ENCODE measurements at regions not wholly inside any gene's neighbourhood (a gene's known extent, or its start where the extent isn't known, plus 50 kb on each side); places are given as distances from the start of the nearest gene placed in this dataset.

DNA sequence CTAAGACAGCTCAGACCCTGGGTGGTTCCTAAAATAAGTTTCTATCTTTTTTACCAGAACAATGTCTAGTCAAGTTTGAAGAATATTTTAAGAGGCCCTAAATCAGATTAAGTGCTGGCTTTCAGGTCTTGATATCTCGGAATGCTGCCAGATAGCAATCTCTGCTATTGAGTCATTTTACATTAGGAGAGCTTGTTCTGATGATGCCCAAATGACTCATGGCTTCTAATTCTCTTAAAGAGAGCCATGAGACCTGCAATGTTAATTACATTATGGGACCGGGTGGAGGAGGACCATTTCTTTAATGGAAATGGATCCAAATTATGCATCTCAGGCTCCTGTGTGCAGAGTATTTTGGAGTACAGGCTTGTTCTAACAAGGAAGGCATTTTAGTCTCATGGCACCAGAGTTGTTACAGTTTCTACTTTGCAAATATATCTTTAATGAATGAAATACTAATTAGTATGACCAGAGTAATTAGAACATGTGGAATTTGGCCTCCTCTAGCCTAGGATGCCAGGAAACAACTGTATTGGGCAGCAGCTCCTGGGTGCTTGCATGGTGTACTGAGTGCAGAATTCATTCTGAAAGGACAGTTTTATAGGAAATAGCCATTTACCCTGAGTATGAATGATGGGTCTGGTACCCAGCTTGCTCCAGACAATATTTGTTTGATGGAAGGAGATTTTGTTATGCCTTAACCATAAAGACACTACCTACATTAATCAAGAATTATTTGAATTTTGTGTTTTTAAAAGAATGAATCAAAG, 94.0 kb upstream of the SULT1C3 start:
- DNase-seq, result no peak

DNA sequence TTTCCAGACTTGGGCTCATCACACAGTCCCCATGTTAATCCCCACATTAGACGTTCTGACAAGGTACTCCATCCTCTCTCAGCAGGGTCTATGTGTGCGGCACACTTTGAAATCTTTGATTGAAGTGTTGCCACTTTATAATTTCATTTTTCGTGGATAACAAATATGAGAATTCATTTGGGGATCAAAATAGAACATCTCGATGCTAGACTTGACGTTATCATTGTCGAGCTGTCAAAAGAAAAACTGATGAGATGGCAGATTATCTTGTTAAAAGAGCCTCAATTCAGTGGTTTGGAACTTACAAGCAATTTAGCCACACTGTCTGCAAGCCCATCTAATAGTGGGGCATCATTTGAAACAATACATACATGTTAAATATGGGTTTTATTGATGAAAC, 91.2 kb upstream of the SULT1C3 start:
- DNase-seq, result no peak

DNA sequence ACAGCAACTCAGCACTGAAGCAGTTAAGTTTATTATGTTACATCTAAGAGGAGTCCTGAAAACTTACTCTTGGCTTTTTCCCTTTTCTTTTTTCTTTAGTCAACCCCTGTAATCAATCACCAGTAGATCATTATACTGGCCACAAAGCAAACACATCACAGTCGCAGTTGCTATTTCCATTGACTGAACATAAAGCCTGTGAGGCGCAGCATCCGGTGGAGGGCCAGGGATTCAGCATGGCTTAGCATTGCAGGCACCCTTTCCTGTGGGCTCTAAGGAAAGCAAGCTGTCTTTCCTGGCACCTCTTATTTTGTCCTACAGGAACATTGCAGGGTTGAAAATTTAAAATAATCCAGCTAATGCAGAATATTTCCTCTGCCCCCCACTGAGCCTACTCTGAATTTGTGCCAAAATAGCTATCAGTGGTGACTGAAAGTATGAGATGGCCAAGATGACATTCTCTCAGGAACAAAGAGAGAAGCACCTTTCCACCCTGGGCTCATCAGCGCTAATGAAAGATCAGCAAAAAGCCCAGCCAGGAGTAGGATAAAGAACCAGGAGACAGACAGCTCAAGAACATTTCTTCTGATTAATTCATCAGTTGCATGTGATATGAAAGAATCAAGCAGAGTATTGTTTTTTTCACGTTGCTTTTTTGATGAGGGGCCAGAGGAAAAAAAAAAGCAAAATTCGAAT, 85.3 kb upstream of the SULT1C3 start:
- no peak for DNase-seq

DNA sequence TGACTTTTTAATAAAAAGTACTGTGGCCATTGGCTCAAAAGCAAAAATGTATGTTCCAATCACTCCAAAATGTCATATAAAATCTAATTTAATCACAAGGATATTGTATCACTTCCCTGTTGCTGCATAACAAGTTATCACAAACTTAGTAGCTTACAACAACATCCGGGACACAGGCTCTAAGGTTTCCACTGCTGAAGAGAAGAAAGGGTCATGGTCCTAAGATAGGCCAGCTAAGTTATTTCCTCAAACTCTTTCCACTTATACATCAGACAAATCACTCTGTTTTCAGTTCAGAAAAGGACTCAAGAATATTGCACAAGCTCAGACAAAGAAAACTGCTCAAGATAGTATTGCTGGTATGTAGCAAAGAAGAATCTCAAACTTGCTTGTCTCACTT, 78.5 kb upstream of the SULT1C3 start:
- DNase-seq, result no peak

DNA sequence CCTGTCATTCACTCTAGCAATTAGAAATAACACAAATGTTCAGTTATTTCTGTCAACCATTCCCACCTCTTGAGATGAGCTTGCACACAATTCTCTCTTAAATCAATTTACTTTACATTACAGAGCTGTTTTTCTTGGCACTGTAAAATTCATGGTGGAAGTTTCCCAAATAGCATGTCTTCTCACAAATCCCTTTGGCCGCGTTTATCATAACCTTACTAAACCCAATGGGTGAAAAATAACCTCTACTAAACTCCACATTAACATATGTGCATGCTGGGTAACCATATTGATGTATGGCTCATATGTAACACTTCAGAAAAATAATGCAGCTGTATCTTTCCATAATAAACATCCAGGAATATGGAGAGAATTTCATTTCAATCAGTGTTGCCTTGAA, 75.5 kb upstream of the SULT1C3 start:
- DNase-seq, result no peak

DNA sequence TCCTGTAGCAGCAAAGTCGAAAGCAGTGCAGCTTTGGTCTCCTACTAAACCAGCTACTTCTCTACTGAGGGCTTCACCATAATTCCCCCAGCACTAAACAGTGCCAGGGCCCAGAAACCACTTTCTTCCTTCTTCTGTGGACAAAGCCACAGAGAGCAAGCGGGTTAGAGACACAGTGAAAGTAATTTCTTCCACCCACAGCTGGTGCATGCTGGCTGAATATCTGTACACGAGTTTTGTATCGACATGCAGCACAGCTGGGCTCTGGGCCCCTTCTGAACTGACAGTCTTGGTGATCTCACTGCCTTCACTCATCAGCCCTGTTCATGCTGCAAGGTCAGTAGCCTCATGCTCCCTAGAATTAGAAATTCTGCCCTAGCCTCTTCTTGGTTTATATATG, 74.0 kb upstream of the SULT1C3 start:
- DNase-seq, result no peak

DNA sequence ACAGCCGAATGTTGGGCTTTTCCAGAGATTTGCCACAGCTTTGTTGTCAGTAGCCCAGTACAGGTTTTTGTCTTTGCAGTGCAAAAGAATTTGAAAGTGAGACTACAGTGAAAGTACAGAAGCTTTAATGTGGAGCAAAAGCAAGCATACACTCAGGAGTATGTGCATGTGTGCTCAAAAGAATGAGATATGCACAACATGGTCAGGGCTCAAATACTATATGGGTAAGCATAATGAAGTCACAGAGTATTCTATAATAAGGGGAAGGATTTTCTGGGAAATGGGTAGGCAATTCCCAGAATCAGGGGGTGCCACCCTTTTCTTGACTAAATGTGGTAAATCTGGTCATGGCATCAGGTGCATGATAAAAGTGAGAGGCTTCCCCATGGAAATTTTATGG, 72.1 kb upstream of the SULT1C3 start:
- DNase-seq, result no peak

DNA sequence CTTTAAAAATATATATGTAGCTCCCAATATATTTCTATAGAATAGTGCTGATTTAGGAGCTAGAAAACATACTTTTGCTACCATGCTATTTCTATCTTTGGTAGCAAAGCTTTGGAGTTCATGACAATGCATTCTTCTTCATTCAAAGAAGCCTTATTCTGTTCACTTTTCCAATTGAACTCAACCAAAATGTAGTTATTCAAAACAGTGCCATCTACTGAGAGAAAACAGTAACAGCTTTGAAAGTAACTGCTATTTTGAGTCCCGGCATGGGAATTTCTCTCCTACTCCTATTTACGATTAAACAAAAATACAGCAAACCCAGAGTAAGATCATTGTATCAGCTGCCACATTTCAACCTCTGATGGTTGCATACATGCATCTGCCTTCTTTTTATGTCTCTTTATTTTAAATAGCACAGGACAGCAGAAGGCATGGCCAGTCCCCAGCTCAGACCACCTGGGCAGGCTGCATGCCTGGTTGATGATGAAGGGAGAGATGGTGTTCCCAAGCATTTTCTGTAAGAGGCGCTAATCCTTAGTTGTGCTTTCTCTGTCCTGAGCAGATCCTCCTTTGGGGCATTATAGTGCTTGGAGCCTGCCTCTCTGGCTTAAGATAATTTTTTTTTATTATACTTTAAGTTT, 69.7 kb upstream of the SULT1C3 start:
- peak; percentile 5 for DNase-seq

DNA sequence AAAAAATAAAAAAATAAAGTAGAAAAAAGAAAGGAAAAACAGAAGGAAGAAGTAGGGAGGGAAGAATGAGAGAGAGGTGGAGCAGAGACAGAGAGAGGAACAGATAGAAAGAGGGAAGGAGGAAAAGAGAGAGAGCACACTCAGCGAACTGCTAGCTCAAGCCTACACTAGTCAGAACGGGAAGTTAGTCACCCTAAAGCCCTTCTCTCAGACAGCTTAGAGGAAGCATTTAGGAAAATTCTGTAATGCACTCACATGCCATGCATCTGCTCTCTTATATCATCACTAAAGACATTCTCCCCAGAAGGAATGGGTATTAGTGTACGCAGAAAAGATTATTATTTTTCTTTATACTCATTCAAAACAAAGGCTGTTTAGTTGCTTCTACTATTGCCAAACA, 68.1 kb upstream of the SULT1C3 start:
- no peak for DNase-seq

DNA sequence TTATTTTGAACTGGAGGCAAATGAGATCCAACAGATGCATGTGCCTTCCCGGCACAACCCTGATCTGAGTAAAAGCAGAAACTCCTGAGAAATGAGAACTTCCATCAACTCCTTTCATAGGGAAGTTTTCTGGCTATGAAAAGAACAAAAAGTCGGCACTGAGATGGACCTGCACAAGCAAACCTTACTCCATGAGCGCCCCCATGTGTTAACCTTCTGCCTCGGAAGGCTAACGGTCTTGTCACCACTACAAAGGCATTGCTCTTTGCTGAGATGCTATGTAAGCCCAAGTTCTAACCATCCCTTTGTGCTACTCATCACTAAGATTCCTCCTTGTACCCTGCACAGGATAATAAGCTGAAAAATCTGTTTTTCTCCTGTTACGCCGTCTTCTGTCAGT, 57.3 kb upstream of the SULT1C3 start:
- DNase-seq, result no peak

DNA sequence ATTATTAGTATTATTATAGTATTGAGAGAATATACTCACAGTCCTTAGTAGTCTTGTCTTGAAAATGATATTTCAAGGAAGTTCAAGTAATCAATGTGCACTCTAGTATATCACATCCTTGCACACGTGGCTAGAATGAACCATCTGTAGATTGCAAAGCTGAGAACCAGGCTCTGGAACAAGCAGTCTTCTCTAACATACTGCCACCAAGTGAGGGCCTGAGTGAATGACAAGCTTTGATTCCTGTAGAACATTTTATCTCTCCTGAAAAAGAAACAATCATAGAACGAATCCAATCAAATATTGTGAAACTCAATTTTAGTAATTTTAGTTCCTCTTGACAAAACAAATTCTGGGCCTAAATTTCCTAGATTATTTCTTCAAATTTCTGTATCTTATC, 55.3 kb upstream of the SULT1C3 start:
- peak; percentile 1 for DNase-seq

DNA sequence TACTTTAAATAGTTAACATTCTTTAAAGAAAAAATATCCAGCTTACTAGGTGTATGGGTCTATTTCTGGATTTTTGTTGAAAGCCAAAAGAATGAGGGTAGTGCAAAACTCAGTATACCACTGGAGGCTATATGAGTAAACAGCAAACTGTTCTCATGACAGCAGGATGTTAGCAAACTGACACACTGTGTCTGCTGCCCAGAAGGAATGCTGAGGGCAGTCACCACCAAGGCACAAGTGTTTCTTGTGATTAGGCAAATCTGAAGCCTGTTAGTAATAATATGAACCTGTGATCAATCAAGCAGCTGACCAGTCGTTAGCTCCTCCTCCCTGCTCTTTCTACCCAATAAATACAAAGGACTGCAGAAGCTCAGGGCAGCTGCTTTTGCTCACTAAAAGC, 50.5 kb upstream of the SULT1C3 start:
- no peak for DNase-seq

Measured in NCI-H748 treated with DMSO at 0.1 percent for 48 hours (cell line).